22Rv1 (cell line): ENCODE measurements at regions not wholly inside any gene's neighbourhood (a gene's known extent, or its start where the extent isn't known, plus 50 kb on each side); places are given as distances from the start of the nearest gene placed in this dataset.

Source experiments
- CTCF ChIP-seq: fragments of 450-650 bp; IDR thresholded peaks from 2 replicates; pipeline ENCODE4 v1.5.1; 2017; ENCODE audit warnings: mild to moderate bottlenecking
- ZFX ChIP-seq: fragments of 450-650 bp; IDR thresholded peaks from 2 replicates; pipeline ENCODE4 v1.6.1; 2017; ENCODE audit warnings: antibody characterized with exemption, borderline replicate concordance

- TF ChIP-seq CTCF (no peak), ZFX (no peak)
Measured at GRCh38 chr4:79210636-79211049, 115.2 kb downstream of the NAA11 start.
